ENCODE measurements at regions not wholly inside any gene's neighbourhood (a gene's known extent, or its start where the extent isn't known, plus 50 kb on each side); places are given as distances from the start of the nearest gene placed in this dataset.

- no peak for TF ChIP-seq CTCF (IDR thresholded peaks at IDR 0.05; ENCODE audit: insufficient read depth, low read length, poor library complexity, severe bottlenecking)
- Histone ChIP-seq H3K27me3 (ENCODE audit: control insufficient read depth, insufficient read depth, low read length) (no peaks in the 10 kb centered on the region), H3K36me3 (ENCODE audit: control insufficient read depth, insufficient read depth, low read length) (no peaks in the 10 kb centered on the region), H3K4me3 (ENCODE audit: low read depth, low read length) (no peak overlapping the region)
- no peak for DNase-seq (ENCODE audit: low read depth)
These were observed 427.8 kb upstream of the MYT1L start for GRCh38 chr2:2758793-2759367.

DNA sequence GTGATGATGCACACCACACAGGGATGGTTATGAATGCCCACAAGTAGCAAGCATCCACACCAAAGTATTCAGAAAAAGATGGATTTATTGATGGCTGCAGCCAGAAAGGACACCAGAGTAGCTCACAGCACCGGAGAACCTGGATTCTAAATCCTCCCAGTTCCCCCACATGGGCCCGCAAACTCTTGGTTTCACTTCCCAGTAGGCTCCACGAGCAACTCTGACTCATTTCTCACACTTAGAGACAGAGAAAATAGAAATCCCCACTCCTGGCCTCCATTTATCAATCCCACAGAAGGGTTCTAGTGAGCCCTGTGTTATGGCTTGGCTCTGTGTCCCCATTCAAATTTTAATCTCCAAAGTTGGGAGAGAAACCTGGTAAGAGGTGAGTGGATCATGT lies 426.7 kb upstream of the MYT1L start:
- Histone ChIP-seq H3K36me3 (ENCODE audit: control insufficient read depth, insufficient read depth, low read length) (no peaks in the 10 kb centered on the region), H3K27me3 (ENCODE audit: control insufficient read depth, insufficient read depth, low read length) (no peaks in the 10 kb centered on the region), H3K4me3 (ENCODE audit: low read depth, low read length) (no peak overlapping the region)
- no peak for TF ChIP-seq CTCF (IDR thresholded peaks at IDR 0.05; ENCODE audit: insufficient read depth, low read length, poor library complexity, severe bottlenecking)
- no peak for DNase-seq (ENCODE audit: low read depth)

DNA sequence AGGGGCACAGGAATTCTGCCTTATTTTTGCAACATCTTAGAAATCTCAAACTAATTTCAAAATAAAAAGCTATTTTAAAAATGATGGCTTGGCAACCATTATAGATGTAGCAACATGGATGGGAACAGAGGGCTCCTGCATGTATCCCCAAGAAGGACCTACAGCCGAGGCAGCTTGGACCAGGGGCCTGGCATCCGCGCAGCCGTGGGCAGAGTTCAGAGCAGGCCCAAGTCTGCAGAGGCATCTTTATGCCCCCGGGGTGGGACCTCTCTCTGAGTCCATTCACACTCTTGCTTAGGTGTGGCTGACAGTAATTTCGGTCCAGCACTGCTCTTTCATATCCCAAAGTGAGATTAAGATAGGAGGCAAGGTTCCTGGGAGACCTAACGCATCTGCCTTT lies 425.8 kb upstream of the MYT1L start:
- no peaks in the 10 kb centered on the region for H3K27me3 ChIP-seq (ENCODE audit: control insufficient read depth, insufficient read depth, low read length)
- no peak for DNase-seq (ENCODE audit: low read depth)
- no peak overlapping the region for H3K4me3 ChIP-seq (ENCODE audit: low read depth, low read length)
- no peaks in the 10 kb centered on the region for H3K36me3 ChIP-seq (ENCODE audit: control insufficient read depth, insufficient read depth, low read length)
- TF ChIP-seq CTCF (IDR thresholded peaks at IDR 0.05; ENCODE audit: insufficient read depth, low read length, poor library complexity, severe bottlenecking): no peak

DNA sequence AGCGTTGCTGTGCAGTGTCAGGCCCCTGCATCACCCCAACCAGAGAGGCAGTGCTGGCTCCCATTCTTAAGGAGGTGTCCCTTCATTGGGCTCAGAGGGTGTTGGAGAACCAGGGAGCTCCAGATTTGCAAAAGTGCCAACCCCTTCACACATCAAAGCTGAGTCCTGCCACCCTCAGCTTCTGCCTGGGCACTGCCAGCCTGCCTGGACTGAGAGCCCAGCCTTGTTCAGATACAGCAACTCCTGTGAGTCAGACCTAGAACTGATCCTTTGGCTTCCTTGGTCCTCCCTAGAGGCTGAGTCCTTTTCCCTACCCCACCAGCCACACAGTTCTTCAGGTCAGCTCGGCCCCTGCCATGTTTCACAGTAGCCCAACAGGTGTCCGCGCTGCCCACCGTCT lies 424.9 kb upstream of the MYT1L start:
- Histone ChIP-seq H3K27me3 (ENCODE audit: control insufficient read depth, insufficient read depth, low read length) (no peaks in the 10 kb centered on the region), H3K4me3 (ENCODE audit: low read depth, low read length) (no peak overlapping the region), H3K36me3 (ENCODE audit: control insufficient read depth, insufficient read depth, low read length) (no peaks in the 10 kb centered on the region)
- no peak for TF ChIP-seq CTCF (IDR thresholded peaks at IDR 0.05; ENCODE audit: insufficient read depth, low read length, poor library complexity, severe bottlenecking)
- DNase-seq (ENCODE audit: low read depth): no peak

DNA sequence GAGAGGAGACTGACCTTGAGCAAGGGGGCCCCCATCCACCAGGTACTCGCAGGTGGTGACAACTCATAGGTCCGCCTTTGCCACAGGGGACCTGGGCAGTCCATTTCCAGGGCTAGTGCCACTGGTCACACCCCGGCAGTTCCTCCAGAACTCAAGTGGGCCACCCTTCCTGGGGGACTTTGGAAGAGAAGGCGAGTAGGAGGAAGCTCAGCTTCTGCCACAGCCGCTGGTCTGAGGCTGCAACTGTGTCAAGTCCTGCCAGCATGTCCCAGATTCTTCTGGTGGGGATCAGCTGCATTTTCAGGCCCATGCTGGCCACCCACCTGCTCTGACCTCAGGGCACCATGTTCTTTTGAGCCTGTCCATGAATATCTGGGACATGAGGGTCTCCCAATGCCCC lies 423.9 kb upstream of the MYT1L start:
- DNase-seq (ENCODE audit: low read depth): no peak
- H3K36me3 ChIP-seq (ENCODE audit: control insufficient read depth, insufficient read depth, low read length): no peaks in the 10 kb centered on the region
- no peak for TF ChIP-seq CTCF (IDR thresholded peaks at IDR 0.05; ENCODE audit: insufficient read depth, low read length, poor library complexity, severe bottlenecking)
- no peaks in the 10 kb centered on the region for H3K27me3 ChIP-seq (ENCODE audit: control insufficient read depth, insufficient read depth, low read length)
- H3K4me3 ChIP-seq (ENCODE audit: low read depth, low read length): no peak overlapping the region

- TF ChIP-seq CTCF (IDR thresholded peaks at IDR 0.05; ENCODE audit: insufficient read depth, low read length, poor library complexity, severe bottlenecking): no peak
- no peak overlapping the region for H3K4me3 ChIP-seq (ENCODE audit: low read depth, low read length)
- no peak for DNase-seq (ENCODE audit: low read depth)
- no peaks in the 10 kb centered on the region for H3K36me3 ChIP-seq (ENCODE audit: control insufficient read depth, insufficient read depth, low read length)
- no peaks in the 10 kb centered on the region for H3K27me3 ChIP-seq (ENCODE audit: control insufficient read depth, insufficient read depth, low read length)
These were observed 420.7 kb upstream of the MYT1L start for GRCh38 chr2:2751715-2752315.

All from kidney epithelial cell (primary cell).